ENCODE measurements at regions not wholly inside any gene's neighbourhood (a gene's known extent, or its start where the extent isn't known, plus 50 kb on each side); places are given as distances from the start of the nearest gene placed in this dataset.

- CTCF ChIA-PET: interaction anchor here (0.7 to 1.6 kb wide), 3 partner anchors 22 to 346 kb away, joined by 3 to 5 read pairs (median 3); no protein-coding TSS in a partner anchor
Measured at GRCh38 chr17:71113347-71113746, 944.0 kb downstream of the KCNJ2 start.

GRCh38 chr17:71114911-71115668, 945.8 kb downstream of the KCNJ2 start:
- Histone ChIP-seq H3K9me3 (ENCODE audit: control insufficient read depth, insufficient read depth, low read length) (no peaks in the 10 kb centered on the region), H3K4me3 (ENCODE audit: low read depth, low read length) (no peak overlapping the region), H3K27me3 (ENCODE audit: control insufficient read depth, insufficient read depth, low read length) (no peaks in the 10 kb centered on the region), H3K27ac (ENCODE audit: low read depth, low read length) (no peak overlapping the region)
- DNase-seq (ENCODE audit: low read depth, low spot score): no peak
- CTCF ChIA-PET: interaction anchor here (2.8 kb wide), 1 partner anchor 348 kb away, joined by 12 read pairs; no protein-coding TSS in a partner anchor
- POLR2A ChIA-PET: no interaction called here
- no peak for TF ChIP-seq CTCF (IDR thresholded peaks at IDR 0.05; ENCODE audit: low read depth, low read length)

More at GRCh38 chr17:71113347-71113746, 944.0 kb downstream of the KCNJ2 start:
- no peaks in the 10 kb centered on the region for H3K27me3 ChIP-seq (ENCODE audit: control insufficient read depth, insufficient read depth, low read length)
- DNase-seq (ENCODE audit: low read depth, low spot score): no peak
- no peak overlapping the region for H3K27ac ChIP-seq (ENCODE audit: low read depth, low read length)
- no peak for TF ChIP-seq CTCF (IDR thresholded peaks at IDR 0.05; ENCODE audit: low read depth, low read length)
- H3K9me3 ChIP-seq (ENCODE audit: control insufficient read depth, insufficient read depth, low read length): no peaks in the 10 kb centered on the region
- H3K4me3 ChIP-seq (ENCODE audit: low read depth, low read length): no peak overlapping the region
- POLR2A ChIA-PET: interaction anchor here (0.5 kb wide), 1 partner anchor 18 kb away, joined by 10 read pairs; no protein-coding TSS in a partner anchor

GRCh38 chr17:71115669-71115972, 946.3 kb downstream of the KCNJ2 start:
- H3K9me3 ChIP-seq (ENCODE audit: control insufficient read depth, insufficient read depth, low read length): no peaks in the 10 kb centered on the region
- no peak for TF ChIP-seq CTCF (IDR thresholded peaks at IDR 0.05; ENCODE audit: low read depth, low read length)
- ChIA-PET CTCF (interaction anchor here (2.8 kb wide), 1 partner anchor 348 kb away, joined by 12 read pairs; no protein-coding TSS in a partner anchor), POLR2A (no interaction called here)
- no peaks in the 10 kb centered on the region for H3K27me3 ChIP-seq (ENCODE audit: control insufficient read depth, insufficient read depth, low read length)
- no peak for DNase-seq (ENCODE audit: low read depth, low spot score)
- H3K27ac ChIP-seq (ENCODE audit: low read depth, low read length): no peak overlapping the region
- no peak overlapping the region for H3K4me3 ChIP-seq (ENCODE audit: low read depth, low read length)

- no peak for TF ChIP-seq CTCF (IDR thresholded peaks at IDR 0.05; ENCODE audit: low read depth, low read length)
- ChIA-PET CTCF (interaction anchor here (0.9 kb wide), 1 partner anchor 343 kb away, joined by 3 read pairs; no protein-coding TSS in a partner anchor), POLR2A (no interaction called here)
- Histone ChIP-seq H3K4me3 (ENCODE audit: low read depth, low read length) (no peak overlapping the region), H3K27me3 (ENCODE audit: control insufficient read depth, insufficient read depth, low read length) (no peaks in the 10 kb centered on the region), H3K9me3 (ENCODE audit: control insufficient read depth, insufficient read depth, low read length) (no peaks in the 10 kb centered on the region), H3K27ac (ENCODE audit: low read depth, low read length) (no peak overlapping the region)
- no peak for DNase-seq (ENCODE audit: low read depth, low spot score)
Measured at GRCh38 chr17:71117466-71117865, 948.1 kb downstream of the KCNJ2 start.

- ChIA-PET POLR2A (no interaction called here), CTCF (interaction anchor here (0.6 kb wide), 1 partner anchor 309 kb away, joined by 3 read pairs; no protein-coding TSS in a partner anchor)
- no peak overlapping the region for H3K4me3 ChIP-seq (ENCODE audit: low read depth, low read length)
- H3K9me3 ChIP-seq (ENCODE audit: control insufficient read depth, insufficient read depth, low read length): no peaks in the 10 kb centered on the region
- H3K27me3 ChIP-seq (ENCODE audit: control insufficient read depth, insufficient read depth, low read length): no peaks in the 10 kb centered on the region
- peak; percentile 35 for TF ChIP-seq CTCF (IDR thresholded peaks at IDR 0.05; ENCODE audit: low read depth, low read length)
- no peak overlapping the region for H3K27ac ChIP-seq (ENCODE audit: low read depth, low read length)
- DNase-seq (ENCODE audit: low read depth, low spot score): no peak
Measured at GRCh38 chr17:71118039-71118438, 948.7 kb downstream of the KCNJ2 start.

Measured in AG04450 (cell line).